Prostate gland (tissue), 2 donors: ENCODE measurements at regions not wholly inside any gene's neighbourhood (a gene's known extent, or its start where the extent isn't known, plus 50 kb on each side); places are given as distances from the start of the nearest gene placed in this dataset.

Experiments used
- CTCF ChIP-seq, 4 experiments: fragments of 200-600 bp in 2 of 4; fragments of 450-650 bp in 2 of 4; sonication (generic) in 2 of 4; IDR thresholded peaks; 1 replicate in 3 of 4; 2 replicates in 1 of 4; pipeline ENCODE4 v1.5.1; 2016 to 2019; ENCODE audit warnings: antibody characterized with exemption in 4 of 4, mild to moderate bottlenecking in 2 of 4, moderate library complexity in 2 of 4
- POLR2AphosphoS5 ChIP-seq: sonication (generic); formaldehyde crosslinking; IDR thresholded peaks from one replicate; pipeline ENCODE4 v1.6.1; 2017; ENCODE audit warnings: antibody characterized with exemption

GRCh38 chr1:14514739-14515138 lies 83.7 kb upstream of the KAZN start:
- no peak for TF ChIP-seq POLR2AphosphoS5
- no peak for TF ChIP-seq CTCF (IDR thresholded peaks at IDR 0.05)
